IPS-NIHi7 (cell line): ENCODE measurements at regions not wholly inside any gene's neighbourhood (a gene's known extent, or its start where the extent isn't known, plus 50 kb on each side); places are given as distances from the start of the nearest gene placed in this dataset.
"Not testable (repeated sequence)": the region's sequence is repeated elsewhere in the genome, so short reads cannot be mapped to it uniquely, and the experiment has no call there.

Experiments
- DNase-seq: peaks from one replicate; pipeline ENCODE4 v3.0.0; 2012; ENCODE audit warnings: mixed read lengths; ENCODE audit errors: extremely low spot score

DNA sequence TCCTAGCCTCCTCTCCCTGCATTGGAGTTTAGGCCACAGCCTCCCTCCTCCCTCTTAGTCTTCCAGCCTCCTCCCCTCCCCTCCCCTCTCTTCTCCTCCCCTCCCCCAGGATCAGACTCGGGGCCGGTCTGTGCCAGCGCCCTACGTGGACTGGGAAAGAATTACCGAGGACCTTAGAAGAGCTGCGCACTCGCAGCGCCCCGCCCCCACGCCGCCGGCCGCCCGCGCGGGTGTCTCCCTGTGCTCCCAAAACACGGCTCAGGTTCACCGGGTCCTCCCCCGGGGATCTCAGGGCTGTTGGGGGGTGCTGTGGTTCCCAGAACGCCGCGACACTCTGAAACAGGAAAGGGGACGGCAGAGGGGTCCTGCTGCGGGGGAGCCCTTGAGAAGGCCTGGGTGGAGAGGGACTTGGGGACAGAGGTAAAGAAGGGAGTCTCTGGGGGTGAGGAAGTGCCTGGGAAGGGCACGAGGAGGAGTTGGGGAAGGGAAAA, 122.3 kb upstream of the TBL1X start:
- peak; percentile 83 for DNase-seq

DNA sequence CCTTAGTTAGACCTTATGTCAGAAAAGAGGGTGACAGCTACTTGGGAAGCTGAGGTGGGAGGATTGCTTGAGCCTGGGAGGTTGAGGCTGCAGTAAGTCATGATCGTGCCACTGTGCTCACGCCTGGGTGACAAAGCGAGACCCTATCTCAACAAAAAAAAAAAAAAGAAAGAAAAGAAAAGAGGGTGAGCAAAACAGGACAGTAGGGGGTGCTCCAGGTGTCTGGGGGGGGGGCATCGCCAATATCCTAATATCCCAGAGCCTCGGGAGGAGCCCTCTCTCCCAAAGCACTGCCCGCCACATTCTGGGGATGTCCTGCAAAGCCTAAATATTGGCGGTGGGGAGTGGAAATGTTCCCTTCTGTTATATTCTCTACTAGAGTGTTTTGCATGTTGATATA, 120.9 kb upstream of the TBL1X start:
- DNase-seq, result no peak

DNA sequence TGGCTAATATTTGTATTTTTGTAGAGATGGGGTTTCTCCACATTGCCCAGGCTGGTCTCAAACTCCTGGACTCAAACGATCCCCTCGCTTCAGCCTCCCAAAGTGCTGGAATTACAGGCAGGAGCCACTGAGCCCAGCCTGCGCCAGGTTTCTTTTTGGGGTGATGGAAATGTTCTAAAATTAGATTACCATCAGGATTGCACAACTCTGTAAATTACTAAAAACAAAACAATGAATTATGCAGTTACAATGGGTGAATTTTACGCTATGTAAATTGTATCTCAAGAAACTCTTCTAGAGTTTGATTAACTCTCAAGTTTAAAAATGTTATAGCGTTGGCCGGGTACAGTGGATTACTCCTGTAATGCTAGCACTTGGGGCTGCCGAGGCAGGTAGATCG, 118.9 kb upstream of the TBL1X start:
- DNase-seq, result no peak

DNA sequence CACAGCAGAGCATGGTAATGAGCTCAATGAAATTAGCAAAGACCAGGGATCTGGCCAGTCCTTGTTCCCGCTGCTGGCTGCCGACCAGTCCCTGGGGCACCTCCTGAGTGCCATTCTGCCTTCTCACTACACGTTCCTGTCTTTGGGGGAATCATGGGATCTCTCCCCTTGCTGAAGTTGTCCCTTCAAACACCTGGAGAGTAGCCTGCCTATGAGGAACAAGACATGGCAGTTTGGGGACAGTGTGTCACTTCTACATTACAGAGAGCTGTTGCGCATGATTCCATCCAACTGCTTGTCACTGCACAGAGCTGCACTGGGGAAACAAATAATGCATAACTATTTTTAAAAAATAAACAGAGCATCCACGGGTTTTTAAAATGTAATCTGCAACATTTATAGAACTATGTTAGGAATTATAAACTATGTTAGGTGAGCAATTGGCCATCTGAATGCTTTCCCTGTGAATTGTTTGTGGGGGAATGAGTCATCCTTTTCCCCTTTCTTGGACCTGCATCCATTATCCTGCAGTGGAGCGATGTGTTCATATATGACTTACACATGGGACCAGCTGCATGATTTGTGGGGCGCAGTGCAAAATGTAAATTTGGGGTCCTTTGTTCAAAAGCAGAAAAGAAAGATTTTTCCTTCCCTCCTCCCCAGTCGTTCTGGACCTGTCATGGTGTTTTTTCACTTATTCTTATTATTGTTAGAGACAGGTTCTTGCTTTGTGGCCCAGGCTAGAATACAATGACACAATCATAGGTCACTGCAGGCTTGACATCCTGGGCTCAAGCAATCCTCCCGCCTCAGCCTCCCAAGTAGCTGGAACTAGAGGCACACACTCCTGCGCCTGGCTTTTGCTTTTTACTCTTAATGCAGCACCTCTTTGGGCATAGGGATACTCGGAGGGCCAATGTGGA, 115.0 kb upstream of the TBL1X start:
- no peak for DNase-seq

- no peak for DNase-seq
Observed at GRCh38 chrX:9351126-9351525, 113.7 kb upstream of the TBL1X start.

- no peak for DNase-seq
Observed at GRCh38 chrX:9352243-9352642, 112.6 kb upstream of the TBL1X start.

GRCh38 chrX:9352694-9353411, 112.0 kb upstream of the TBL1X start:
- no peak for DNase-seq

GRCh38 chrX:9354918-9355317, 109.9 kb upstream of the TBL1X start:
- no peak for DNase-seq

DNA sequence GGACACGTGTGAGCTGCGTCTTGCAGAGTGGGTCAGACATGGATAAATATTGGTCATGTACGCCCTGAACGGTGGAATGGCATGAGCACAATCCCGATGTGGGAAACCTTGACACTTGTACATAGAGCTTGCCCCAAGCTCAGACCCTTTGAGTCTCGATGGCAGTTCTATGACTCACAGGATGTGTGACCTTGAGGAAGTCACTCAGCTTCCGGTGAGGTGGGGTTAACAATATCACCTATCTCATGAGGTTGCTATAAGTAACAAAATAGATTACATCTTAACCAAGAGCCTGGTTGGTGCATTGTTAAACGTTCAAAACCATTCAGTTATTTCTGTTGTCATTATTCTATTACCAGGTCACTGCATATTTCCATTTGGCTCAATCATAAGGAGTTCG, 109.1 kb upstream of the TBL1X start:
- DNase-seq, result no peak

DNA sequence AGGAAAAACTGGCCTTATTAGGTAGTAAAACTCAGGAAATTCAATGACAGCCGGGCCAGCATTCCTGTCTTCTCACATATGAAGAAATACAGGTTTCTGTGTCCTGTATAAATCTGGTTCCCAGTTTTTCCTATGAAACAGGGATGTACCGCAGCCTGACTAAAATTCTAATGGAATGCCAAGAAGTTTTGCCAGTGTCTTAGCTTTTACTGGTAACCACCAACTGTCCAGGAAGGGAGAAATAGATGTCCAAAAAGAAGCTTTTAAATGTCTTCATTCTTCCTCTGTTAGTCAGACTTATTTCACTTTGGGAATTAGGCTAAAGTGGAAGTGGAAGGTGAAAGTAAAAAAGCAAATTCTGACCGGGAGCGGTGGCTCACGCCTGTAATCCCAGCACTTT, 108.0 kb upstream of the TBL1X start:
- no peak for DNase-seq

- no peak for DNase-seq
Observed at GRCh38 chrX:9357518-9358114, 107.2 kb upstream of the TBL1X start.

DNA sequence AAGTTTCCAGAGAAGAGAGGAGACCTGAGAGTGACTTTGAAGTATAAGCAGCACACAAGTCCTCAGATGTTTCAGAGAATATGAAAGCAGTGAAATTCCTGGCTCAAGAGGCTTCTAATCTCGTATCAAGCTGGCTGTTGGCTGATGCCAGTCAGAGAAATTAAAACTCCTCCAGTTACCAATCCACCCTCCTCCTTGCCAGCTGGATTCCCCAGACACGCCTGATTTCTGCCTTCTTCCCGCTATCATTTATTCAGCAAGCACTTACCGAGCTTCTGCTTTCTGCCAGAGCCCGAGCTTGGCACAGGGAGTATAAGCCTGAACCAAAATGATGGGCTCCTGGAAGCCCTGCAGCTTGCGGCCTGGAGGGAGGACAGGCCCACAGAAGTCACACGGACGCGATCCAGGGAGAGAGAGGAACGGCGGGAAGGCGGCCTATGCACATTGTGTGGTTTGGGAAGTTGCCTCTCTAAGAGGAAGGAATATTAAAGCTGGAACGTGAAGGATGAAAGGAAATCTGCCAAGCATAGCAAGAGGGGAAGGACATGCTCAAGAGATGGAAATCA, 102.4 kb upstream of the TBL1X start:
- DNase-seq, result no peak

GRCh38 chrX:9367421-9367820, 97.4 kb upstream of the TBL1X start:
- no peak for DNase-seq

GRCh38 chrX:9368262-9368661, 96.6 kb upstream of the TBL1X start:
- DNase-seq, result no peak

DNA sequence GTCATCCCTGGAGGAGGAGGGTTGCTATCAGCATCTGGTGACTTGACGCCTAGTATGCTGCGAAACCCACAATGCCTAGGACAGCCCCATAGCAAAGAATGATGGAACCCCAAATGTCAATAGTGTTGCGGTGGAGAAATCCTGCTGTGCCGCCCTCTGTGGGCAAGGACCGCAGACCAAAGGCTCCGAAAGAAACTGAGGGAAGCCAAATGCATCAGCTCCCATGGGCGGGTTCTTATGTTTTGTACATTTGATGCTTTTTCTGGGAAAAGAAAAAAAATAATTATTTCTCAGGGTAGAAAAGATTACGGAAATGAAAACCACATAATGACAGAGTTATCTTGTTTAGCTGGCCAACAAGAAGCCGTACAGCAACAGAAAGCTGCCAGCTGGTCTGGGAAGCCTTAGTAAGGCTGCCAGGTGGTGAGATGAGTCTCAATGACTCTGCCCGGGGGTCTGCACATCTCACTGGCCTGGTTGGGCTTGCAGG, 95.0 kb upstream of the TBL1X start:
- no peak for DNase-seq

DNA sequence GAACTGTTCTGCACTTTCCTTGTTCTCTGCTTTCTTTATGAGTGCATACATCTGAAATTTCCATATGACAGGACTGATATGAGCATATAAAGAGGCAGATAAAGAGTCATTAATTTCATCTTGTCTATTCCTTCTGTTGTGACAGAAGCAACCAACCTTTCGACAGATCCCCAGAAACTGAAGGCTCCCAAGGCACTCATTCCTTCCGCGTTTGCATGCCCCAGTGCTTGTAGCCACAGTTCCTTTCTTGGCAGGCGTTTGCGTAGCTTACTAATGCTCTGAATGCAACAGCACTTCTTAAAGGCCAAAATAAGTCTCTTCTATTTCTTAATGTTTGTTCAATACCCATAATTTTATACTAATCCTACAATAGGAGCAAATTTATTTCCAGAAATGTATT, 94.0 kb upstream of the TBL1X start:
- DNase-seq, result no peak

GRCh38 chrX:9372866-9373265, 92.0 kb upstream of the TBL1X start:
- no peak for DNase-seq

DNA sequence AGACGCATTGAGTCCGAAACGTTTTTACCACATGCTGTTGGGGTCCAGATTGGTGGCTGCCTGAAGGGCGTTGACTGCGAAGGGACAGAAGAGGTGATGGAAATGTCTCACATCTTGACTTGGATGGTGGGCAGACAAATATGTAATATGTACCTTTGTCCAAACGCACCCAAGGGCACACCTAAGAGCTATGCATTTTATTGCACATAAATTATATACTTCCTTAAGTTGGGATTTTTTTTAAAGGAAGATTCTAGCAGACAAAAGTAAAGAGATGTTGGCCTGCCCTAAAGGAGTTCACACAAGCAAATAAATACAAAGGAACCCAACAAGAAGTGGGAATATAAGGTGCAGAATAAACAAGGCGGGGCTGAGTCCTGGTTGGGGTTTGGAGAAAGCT, 91.1 kb upstream of the TBL1X start:
- no peak for DNase-seq

GRCh38 chrX:9374555-9374954, 90.3 kb upstream of the TBL1X start:
- DNase-seq, result no peak

DNA sequence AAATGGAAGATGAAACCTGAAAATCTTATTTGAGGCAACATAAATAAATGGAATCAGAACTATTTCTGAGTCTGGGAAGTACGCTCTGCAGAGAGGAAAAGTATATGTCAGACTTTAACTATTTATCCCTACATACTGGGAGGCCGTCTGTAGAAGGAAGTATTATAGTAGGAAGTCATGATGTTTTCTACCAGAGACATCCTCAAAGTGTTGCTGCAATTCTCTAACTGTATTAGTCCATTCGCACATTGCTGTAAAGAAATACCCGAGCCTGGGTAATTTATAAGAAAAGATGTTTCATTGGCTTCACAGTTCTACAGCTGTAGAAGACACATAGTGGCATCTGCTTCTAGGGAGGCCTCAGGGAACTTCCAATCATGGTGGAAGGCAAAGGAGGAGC, 88.7 kb upstream of the TBL1X start:
- DNase-seq, result no peak

DNA sequence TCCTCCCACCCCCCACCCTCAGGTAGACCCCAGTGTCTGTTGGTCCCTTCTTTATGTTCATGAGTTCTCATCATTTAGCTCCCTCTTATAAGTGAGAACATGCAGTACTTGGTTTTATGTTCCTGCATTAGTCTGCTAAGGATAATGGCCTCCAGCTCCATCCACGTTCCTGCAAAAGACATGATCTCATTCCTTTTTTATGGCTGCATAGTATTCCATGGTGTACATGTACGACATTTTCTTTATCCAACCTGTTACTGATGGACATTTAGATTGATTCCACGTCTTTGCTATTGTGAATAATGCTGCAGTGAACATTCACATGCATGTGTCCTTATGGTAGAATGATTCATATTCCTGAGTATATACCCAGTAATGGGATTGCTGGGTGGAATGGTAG, 87.6 kb upstream of the TBL1X start:
- not testable (repeated sequence) for DNase-seq
